Peyer's patch (tissue), 4 donors: ENCODE measurements at regions not wholly inside any gene's neighbourhood (a gene's known extent, or its start where the extent isn't known, plus 50 kb on each side); places are given as distances from the start of the nearest gene placed in this dataset.

Experiments
- DNase-seq, 3 donors: peaks; one replicate each; pipeline ENCODE4 v3.0.0-alpha.2; 2017 to 2019
- H3K27ac ChIP-seq, 4 donors: fragments of 200-600 bp; sonication (generic); one replicate each; pipeline ENCODE4 v1.5.1; 2016 to 2019
- H3K27me3 ChIP-seq, 2 donors: fragments of 200-600 bp; sonication (generic); one replicate each; pipeline ENCODE4 v1.5.1; 2019
- H3K36me3 ChIP-seq, 3 donors: fragments of 200-600 bp; sonication (generic); one replicate each; pipeline ENCODE4 v1.5.1; 2016 to 2019
- H3K4me1 ChIP-seq, 4 donors: fragments of 200-600 bp; sonication (generic); one replicate each; pipeline ENCODE4 v1.5.1; 2016 to 2019
- H3K4me3 ChIP-seq, 4 donors: fragments of 200-600 bp; sonication (generic); 1 replicate in 3 of 4; 2 replicates in 1 of 4; pipeline ENCODE4 v1.5.1; 2016 to 2019; ENCODE audit warnings: mild to moderate bottlenecking in 1 of 4
- H3K9me3 ChIP-seq, 4 donors: fragments of 200-600 bp; sonication (generic); one replicate each; pipeline ENCODE4 v1.5.1; 2016 to 2019; ENCODE audit warnings: mild to moderate bottlenecking in 1 of 4
- CTCF ChIP-seq, 6 experiments: fragments of 450-650 bp in 4 of 6; fragments of 200-600 bp in 2 of 6; sonication (generic) in 1 of 6; IDR thresholded peaks; one replicate each; pipeline ENCODE4 v1.5.1; 2017 to 2019; ENCODE audit warnings: antibody characterized with exemption in 6 of 6, mild to moderate bottlenecking in 3 of 6, moderate library complexity in 1 of 6
- POLR2A ChIP-seq, 2 donors: fragments of 450-650 bp; IDR thresholded peaks; one replicate each; pipeline ENCODE4 v1.5.1; 2017; ENCODE audit warnings: antibody characterized with exemption in 2 of 2, mild to moderate bottlenecking in 2 of 2, moderate library complexity in 2 of 2

- Histone ChIP-seq H3K9me3 (peaks cover 0 to 5% (median 0%) of the 10 kb centered on the region in 4 donors), H3K27me3 (no peaks in the 10 kb centered on the region)
- no peak for TF ChIP-seq POLR2A (IDR thresholded peaks at IDR 0.05)
- no peak for TF ChIP-seq CTCF (IDR thresholded peaks at IDR 0.05)
Observed at GRCh38 chr5:102638316-102638715, 116.8 kb upstream of the PAM start.

GRCh38 chr5:102638912-102639652, 116.0 kb upstream of the PAM start:
- no peak for TF ChIP-seq POLR2A (IDR thresholded peaks at IDR 0.05)
- TF ChIP-seq CTCF (IDR thresholded peaks at IDR 0.05), result no peak
- no peak for DNase-seq
- Histone ChIP-seq H3K27me3 (no peaks in the 10 kb centered on the region), H3K27ac (no peak overlapping the region), H3K4me3 (no peak overlapping the region), H3K9me3 (no peaks in the 10 kb centered on the region), H3K4me1 (no peaks in the 10 kb centered on the region), H3K36me3 (no peaks in the 10 kb centered on the region)

More at GRCh38 chr5:102638316-102638715, 116.8 kb upstream of the PAM start:
- no peaks in the 10 kb centered on the region for H3K4me1 ChIP-seq
- H3K36me3 ChIP-seq, result no peaks in the 10 kb centered on the region
- H3K4me3 ChIP-seq, result no peak overlapping the region
- no peak overlapping the region for H3K27ac ChIP-seq
- no peak for DNase-seq

GRCh38 chr5:102649731-102650130, 105.4 kb upstream of the PAM start:
- Histone ChIP-seq H3K4me3 (no peak overlapping the region), H3K4me1 (no peaks in the 10 kb centered on the region)

GRCh38 chr5:102651466-102651865, 103.6 kb upstream of the PAM start:
- TF ChIP-seq POLR2A (IDR thresholded peaks at IDR 0.05) (no peak), CTCF (IDR thresholded peaks at IDR 0.05) (no peak)
- DNase-seq, result no peak
- H3K4me3 ChIP-seq, result no peak overlapping the region
- H3K27me3 ChIP-seq, result no peaks in the 10 kb centered on the region
- H3K27ac ChIP-seq, result no peak overlapping the region
- no peaks in the 10 kb centered on the region for H3K9me3 ChIP-seq
- no peaks in the 10 kb centered on the region for H3K36me3 ChIP-seq
- no peaks in the 10 kb centered on the region for H3K4me1 ChIP-seq

More at GRCh38 chr5:102649731-102650130, 105.4 kb upstream of the PAM start:
- TF ChIP-seq CTCF (IDR thresholded peaks at IDR 0.05) (no peak), POLR2A (IDR thresholded peaks at IDR 0.05) (no peak)
- no peaks in the 10 kb centered on the region for H3K9me3 ChIP-seq
- no peaks in the 10 kb centered on the region for H3K36me3 ChIP-seq
- H3K27me3 ChIP-seq, result no peaks in the 10 kb centered on the region
- no peak for DNase-seq
- H3K27ac ChIP-seq, result no peak overlapping the region

GRCh38 chr5:102654559-102655349, 100.4 kb upstream of the PAM start:
- Histone ChIP-seq H3K27me3 (no peaks in the 10 kb centered on the region), H3K4me3 (no peak overlapping the region), H3K9me3 (no peaks in the 10 kb centered on the region), H3K27ac (no peak overlapping the region), H3K36me3 (no peaks in the 10 kb centered on the region), H3K4me1 (no peaks in the 10 kb centered on the region)
- TF ChIP-seq CTCF (IDR thresholded peaks at IDR 0.05), result no peak
- TF ChIP-seq POLR2A (IDR thresholded peaks at IDR 0.05), result no peak
- no peak for DNase-seq
